ENCODE measurements at regions not wholly inside any gene's neighbourhood (a gene's known extent, or its start where the extent isn't known, plus 50 kb on each side); places are given as distances from the start of the nearest gene placed in this dataset.

DNA sequence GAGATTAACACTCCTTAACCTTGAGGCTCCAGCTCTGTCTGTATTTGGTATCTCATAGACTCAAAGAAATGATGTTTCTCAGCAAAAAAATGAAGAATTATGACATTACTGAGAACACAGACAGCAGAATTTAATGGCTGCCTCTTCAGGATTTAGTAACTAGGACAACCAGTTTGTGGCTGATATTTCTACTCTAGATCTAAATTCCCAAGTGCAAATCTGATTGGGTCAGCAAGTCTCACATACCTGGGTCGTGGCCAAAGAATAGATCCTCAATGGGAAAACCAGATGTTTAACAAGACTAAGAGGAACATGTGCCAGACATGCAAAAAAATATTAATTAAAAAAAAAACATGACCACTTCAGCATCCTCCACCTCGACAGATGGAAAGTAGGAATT lies 608.9 kb downstream of the DTWD2 start:
- TF ChIP-seq, protein P1, sequence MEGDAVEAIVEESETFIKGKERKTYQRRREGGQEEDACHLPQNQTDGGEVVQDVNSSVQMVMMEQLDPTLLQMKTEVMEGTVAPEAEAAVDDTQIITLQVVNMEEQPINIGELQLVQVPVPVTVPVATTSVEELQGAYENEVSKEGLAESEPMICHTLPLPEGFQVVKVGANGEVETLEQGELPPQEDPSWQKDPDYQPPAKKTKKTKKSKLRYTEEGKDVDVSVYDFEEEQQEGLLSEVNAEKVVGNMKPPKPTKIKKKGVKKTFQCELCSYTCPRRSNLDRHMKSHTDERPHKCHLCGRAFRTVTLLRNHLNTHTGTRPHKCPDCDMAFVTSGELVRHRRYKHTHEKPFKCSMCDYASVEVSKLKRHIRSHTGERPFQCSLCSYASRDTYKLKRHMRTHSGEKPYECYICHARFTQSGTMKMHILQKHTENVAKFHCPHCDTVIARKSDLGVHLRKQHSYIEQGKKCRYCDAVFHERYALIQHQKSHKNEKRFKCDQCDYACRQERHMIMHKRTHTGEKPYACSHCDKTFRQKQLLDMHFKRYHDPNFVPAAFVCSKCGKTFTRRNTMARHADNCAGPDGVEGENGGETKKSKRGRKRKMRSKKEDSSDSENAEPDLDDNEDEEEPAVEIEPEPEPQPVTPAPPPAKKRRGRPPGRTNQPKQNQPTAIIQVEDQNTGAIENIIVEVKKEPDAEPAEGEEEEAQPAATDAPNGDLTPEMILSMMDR (IDR thresholded peaks at IDR 0.05): no peak
- TF ChIP-seq POLR2A (IDR thresholded peaks at IDR 0.05): no peak
